ENCODE measurements at regions not wholly inside any gene's neighbourhood (a gene's known extent, or its start where the extent isn't known, plus 50 kb on each side); places are given as distances from the start of the nearest gene placed in this dataset.
"Not testable (repeated sequence)": the region's sequence is repeated elsewhere in the genome, so short reads cannot be mapped to it uniquely, and the experiment has no call there.

- FAIRE-seq, result no peak
These were observed 265.2 kb upstream of the SGO1 start for GRCh38 chr3:20451170-20451569.

GRCh38 chr3:20450611-20451010 is 264.6 kb upstream of the SGO1 start:
- peak; percentile 56 for FAIRE-seq

GRCh38 chr3:20442846-20443245 is 256.8 kb upstream of the SGO1 start:
- no peak for FAIRE-seq

DNA sequence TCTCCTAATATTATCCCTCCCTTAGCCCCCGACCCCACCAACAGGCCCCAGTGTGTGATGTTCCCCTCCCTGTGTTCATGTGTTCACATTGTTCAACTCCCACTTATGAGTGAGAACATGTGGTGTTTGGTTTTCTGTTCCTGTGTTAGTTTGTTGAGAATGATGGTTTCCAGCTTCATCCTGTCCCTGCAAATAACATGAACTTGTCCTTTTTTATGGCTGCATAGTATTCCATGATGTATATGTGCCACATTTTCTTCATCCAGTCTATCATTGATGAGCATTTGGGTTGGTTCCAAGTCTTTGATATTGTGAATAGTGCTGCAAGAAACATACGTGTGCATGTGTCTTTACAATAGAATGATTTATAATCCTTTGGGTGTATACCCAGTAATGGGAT is 241.3 kb upstream of the SGO1 start:
- not testable (repeated sequence) for FAIRE-seq

GRCh38 chr3:20425138-20425537 is 239.1 kb upstream of the SGO1 start:
- FAIRE-seq, result no peak

DNA sequence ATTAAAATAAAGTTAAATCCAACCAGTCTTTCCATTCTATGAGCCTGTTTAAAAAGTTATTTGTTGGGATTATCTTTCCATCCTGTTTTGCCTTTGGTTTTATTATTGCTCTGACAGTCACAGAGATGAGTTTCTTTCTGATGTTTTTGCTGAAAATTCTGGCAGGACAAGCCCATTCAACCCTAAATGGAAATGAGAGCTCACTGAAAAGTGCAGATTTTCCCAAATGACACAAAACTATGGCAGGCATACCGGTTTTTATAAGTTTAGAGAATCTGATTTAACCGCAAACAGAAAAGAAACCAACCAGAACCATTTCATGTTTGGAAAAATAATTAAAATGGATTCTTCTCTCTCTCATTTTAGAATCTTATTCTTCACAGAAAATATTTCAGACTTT is 238.1 kb upstream of the SGO1 start:
- no peak for FAIRE-seq

DNA sequence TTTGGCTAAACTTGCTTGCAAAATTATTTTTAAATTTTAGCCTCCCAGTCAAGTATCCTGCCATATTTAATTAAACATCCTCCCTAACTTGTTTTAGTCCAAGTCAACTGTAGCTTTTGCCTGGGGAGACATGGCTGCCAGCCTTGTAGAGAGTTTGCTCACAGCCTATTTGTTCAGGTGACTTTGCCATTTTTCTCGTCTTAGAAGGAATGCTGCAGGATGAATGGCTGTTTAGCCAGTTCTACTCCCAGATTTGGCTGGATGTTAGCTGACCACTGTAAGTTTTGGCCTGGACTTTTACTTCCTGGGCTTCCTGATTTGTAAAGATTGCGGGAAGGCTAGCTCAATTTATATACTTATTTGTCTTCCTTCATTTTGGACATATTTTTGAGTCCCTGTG is 236.4 kb upstream of the SGO1 start:
- no peak for FAIRE-seq

GRCh38 chr3:20417388-20418108 is 231.5 kb upstream of the SGO1 start:
- FAIRE-seq, result no peak

GRCh38 chr3:20406611-20407011 is 220.6 kb upstream of the SGO1 start:
- FAIRE-seq, result no peak

- FAIRE-seq, result no peak
These were observed 219.7 kb upstream of the SGO1 start for GRCh38 chr3:20405744-20406143.

DNA sequence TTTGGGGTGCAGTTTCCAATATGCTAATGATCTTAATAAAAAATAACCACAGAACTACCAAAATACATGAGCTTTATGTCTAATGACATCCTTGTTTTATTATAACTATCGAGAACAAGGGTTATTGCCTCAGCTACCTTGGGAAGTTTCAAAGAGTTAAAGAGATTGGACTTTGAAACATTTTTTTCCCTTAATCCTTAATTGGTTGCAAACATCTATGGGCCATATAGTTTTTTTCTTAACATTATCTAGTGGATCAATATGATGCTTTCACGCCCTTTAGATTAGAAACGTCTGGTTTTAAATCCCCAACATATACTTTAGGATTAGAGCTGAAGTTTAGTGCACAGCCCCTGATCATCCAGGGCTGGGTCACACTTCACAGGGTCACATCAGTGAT is 219.2 kb upstream of the SGO1 start:
- no peak for FAIRE-seq

GRCh38 chr3:20404741-20405100 is 218.7 kb upstream of the SGO1 start:
- no peak for FAIRE-seq

DNA sequence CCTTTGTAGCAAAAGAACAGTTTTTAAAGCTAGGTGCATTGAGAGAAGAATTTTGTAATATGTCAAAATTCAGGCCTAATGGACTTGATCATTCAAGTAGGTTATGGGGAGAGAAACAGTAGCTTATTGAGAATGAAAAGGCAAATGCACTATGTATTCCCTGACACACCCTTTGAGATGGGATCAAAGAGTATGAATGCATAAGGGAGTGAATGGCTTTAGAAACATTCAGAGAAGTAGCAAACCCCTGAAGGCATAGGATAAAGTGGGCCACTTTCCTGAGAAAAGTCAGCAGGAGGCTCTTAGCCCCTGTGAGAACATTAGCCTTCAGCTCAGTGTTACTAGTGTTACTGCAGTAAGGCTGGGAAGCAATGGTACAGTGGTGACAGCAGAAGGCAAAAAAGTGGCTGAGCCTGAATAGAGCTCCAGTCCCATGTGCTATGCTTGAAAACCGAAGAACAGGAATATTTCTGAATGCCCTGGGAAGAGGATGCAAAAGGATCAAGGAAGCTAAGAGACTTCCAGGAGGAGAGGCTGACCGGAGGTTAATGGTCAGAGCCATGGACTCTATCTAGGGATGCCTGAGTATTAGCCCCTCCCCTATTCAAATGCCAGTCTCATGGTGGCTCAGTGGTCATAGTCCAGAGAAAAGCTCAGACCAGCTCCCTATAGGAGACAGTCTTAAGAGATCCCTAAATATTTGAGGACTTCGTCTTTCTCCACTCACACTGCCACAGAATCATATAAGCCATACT is 218.2 kb upstream of the SGO1 start:
- FAIRE-seq, result no peak

- FAIRE-seq, result no peak
These were observed 215.2 kb upstream of the SGO1 start for GRCh38 chr3:20401253-20401652.

DNA sequence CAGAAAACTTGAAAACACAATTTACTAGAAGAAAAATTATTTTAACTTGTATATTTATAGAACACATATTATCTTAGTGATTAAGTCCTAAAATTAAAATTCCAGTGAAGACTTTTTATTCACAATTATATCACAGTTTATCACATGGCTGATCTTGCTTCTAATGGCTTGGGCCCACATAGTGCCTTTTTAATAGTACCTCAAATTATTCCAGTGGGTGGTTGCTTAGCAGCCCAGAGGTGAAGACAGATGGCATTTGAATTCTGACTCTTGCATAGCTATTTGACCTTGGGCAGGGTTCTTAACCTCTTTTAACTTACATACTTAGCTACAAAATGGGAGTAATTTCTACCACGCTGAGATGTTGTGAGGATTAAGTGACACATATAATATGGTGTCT is 214.7 kb upstream of the SGO1 start:
- FAIRE-seq, result no peak

- no peak for FAIRE-seq
These were observed 214.3 kb upstream of the SGO1 start for GRCh38 chr3:20400281-20400680.

- FAIRE-seq, result no peak
These were observed 210.3 kb upstream of the SGO1 start for GRCh38 chr3:20396335-20396734.

GRCh38 chr3:20395692-20396091 is 209.7 kb upstream of the SGO1 start:
- FAIRE-seq, result no peak

- FAIRE-seq, result no peak
These were observed 208.2 kb upstream of the SGO1 start for GRCh38 chr3:20394243-20394642.

GRCh38 chr3:20391644-20392043 is 205.6 kb upstream of the SGO1 start:
- FAIRE-seq, result no peak

- FAIRE-seq, result no peak
These were observed 203.0 kb upstream of the SGO1 start for GRCh38 chr3:20388971-20389370.

- FAIRE-seq, result no peak
These were observed 194.3 kb upstream of the SGO1 start for GRCh38 chr3:20380295-20380694.

DNA sequence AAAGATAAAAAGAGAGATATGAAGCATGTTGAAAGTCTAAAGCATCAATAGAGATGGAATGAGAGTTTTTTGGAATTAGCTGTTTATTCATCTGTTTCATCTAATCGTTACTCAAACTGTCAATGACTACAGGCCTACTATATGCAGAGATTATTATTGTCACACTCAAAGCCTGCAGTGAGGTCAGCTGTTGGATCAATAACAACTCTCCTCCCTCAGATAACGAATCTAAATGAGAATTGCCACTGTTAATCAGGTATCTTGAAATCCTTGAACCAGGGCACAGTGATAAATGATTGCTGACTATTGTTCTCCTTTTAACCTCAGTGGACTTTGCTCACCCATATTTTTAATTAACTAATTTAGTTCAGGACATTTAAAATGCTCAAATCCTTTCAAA is 192.3 kb upstream of the SGO1 start:
- no peak for FAIRE-seq

DNA sequence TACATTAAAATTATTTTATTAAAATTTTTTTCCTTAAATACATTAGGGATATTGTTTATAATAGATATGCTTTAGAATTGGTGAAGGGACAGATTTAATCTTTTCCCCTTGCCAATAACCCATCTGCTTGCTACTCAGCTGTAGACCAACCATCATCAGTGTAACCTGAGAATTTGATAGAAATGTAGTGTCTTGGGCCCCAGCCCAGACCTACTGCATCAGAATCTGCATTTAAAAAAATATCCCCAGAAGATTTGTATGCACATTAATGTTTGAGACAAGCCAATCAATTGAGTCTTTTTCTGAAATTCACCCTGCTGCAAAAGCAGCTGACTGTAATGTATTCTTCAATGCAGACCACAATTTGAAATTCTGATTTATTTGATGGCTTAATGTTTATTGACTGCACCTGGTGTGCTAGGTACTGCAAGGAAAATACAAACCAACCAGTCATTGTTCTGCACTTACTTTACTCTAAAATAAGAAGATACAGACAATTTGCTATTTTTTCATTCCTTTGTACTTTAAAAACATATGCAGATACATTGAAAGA is 190.7 kb upstream of the SGO1 start:
- no peak for FAIRE-seq

GRCh38 chr3:20375302-20375701 is 189.3 kb upstream of the SGO1 start:
- no peak for FAIRE-seq
